KBM-7 (cell line): ENCODE measurements at regions not wholly inside any gene's neighbourhood (a gene's known extent, or its start where the extent isn't known, plus 50 kb on each side); places are given as distances from the start of the nearest gene placed in this dataset.
"Not testable (repeated sequence)": the region's sequence is repeated elsewhere in the genome, so short reads cannot be mapped to it uniquely, and the experiment has no call there.

Source experiments
- DNase-seq: peaks from one replicate; pipeline ENCODE4 v3.0.0-alpha.2; 2015
- in situ Hi-C: fragments of 300-500 bp; cut with MboI; formaldehyde crosslinking; loops from 2 replicates; pipeline ENCODE4 v1.14.3; 2020; ENCODE audit warnings: low sequenced_read_pairs, low pct_unique_long_range_greater_than_20kb, mixed read lengths

GRCh38 chr20:4341804-4342485, 92.9 kb upstream of the ADRA1D start:
- DNase-seq: no peak
- in situ Hi-C loops: no loop called here

GRCh38 chr20:4335722-4336121, 86.6 kb upstream of the ADRA1D start:
- in situ Hi-C loops: no loop called here
- no peak for DNase-seq

- DNase-seq: no peak
- in situ Hi-C loops: no loop called here
These were observed 83.2 kb upstream of the ADRA1D start for GRCh38 chr20:4332121-4332860.

- no peak for DNase-seq
- in situ Hi-C loops: no loop called here
These were observed 80.9 kb upstream of the ADRA1D start for GRCh38 chr20:4330011-4330410.

GRCh38 chr20:4329232-4329631, 80.1 kb upstream of the ADRA1D start:
- in situ Hi-C loops: no loop called here
- no peak for DNase-seq

GRCh38 chr20:4328541-4328940, 79.5 kb upstream of the ADRA1D start:
- in situ Hi-C loops: no loop called here
- DNase-seq: no peak

GRCh38 chr20:4327956-4328355, 78.9 kb upstream of the ADRA1D start:
- in situ Hi-C loops: no loop called here
- no peak for DNase-seq

GRCh38 chr20:4326195-4327065, 77.3 kb upstream of the ADRA1D start:
- no peak for DNase-seq
- in situ Hi-C loops: no loop called here

- no peak for DNase-seq
- in situ Hi-C loops: no loop called here
These were observed 76.6 kb upstream of the ADRA1D start for GRCh38 chr20:4325548-4326187.

- in situ Hi-C loops: no loop called here
- no peak for DNase-seq
These were observed 75.6 kb upstream of the ADRA1D start for GRCh38 chr20:4324611-4325243.

- DNase-seq: no peak
- in situ Hi-C loops: no loop called here
These were observed 73.4 kb upstream of the ADRA1D start for GRCh38 chr20:4322499-4322898.

GRCh38 chr20:4320291-4320690, 71.2 kb upstream of the ADRA1D start:
- DNase-seq: peak; percentile 71
- in situ Hi-C loops: no loop called here

- in situ Hi-C loops: no loop called here
- DNase-seq: no peak
These were observed 69.8 kb upstream of the ADRA1D start for GRCh38 chr20:4318891-4319290.

- DNase-seq, in situ Hi-C loops: not testable (repeated sequence)
These were observed 61.5 kb upstream of the ADRA1D start for GRCh38 chr20:4310616-4311015.

GRCh38 chr20:4306206-4306605, 57.1 kb upstream of the ADRA1D start:
- in situ Hi-C loops: no loop called here
- no peak for DNase-seq

GRCh38 chr20:4305091-4305490, 56.0 kb upstream of the ADRA1D start:
- no peak for DNase-seq
- in situ Hi-C loops: no loop called here

- in situ Hi-C loops: no loop called here
These were observed 55.5 kb upstream of the ADRA1D start for GRCh38 chr20:4304601-4305000.

GRCh38 chr20:4303136-4303535, 54.0 kb upstream of the ADRA1D start:
- DNase-seq: no peak

More at GRCh38 chr20:4304601-4305000, 55.5 kb upstream of the ADRA1D start:
- no peak for DNase-seq

GRCh38 chr20:4300921-4301320, 51.8 kb upstream of the ADRA1D start:
- in situ Hi-C loops: no loop called here

More at GRCh38 chr20:4303136-4303535, 54.0 kb upstream of the ADRA1D start:
- in situ Hi-C loops: no loop called here

More at GRCh38 chr20:4300921-4301320, 51.8 kb upstream of the ADRA1D start:
- no peak for DNase-seq
